Kidney (tissue), 13 donors: ENCODE measurements at regions not wholly inside any gene's neighbourhood (a gene's known extent, or its start where the extent isn't known, plus 50 kb on each side); places are given as distances from the start of the nearest gene placed in this dataset.

Experiments used
- DNase-seq, 5 donors: peaks; one replicate each; pipeline ENCODE4 v3.0.0-alpha.2; 2013 to 2020
- FAIRE-seq: peaks from 2 replicates; lab custom pipeline; 2012; peaks lifted over from hg19 to GRCh38; lab: Jason Lieb, UNC
- H3K27ac ChIP-seq, 2 donors: one replicate each; pipeline ENCODE4 v1.7.0; 2013; ENCODE audit warnings: low read depth in 2 of 2, low read length in 2 of 2, inconsistent platforms in 1 of 2
- H3K27me3 ChIP-seq: one replicate; pipeline ENCODE4 v1.7.1; 2013; ENCODE audit warnings: low read length, inconsistent platforms; ENCODE audit not compliant: control insufficient read depth, insufficient read depth
- H3K36me3 ChIP-seq, 3 donors: one replicate each; pipeline versions ENCODE4 v1.7.0 to v1.7.1; 2013; ENCODE audit warnings: low read length in 3 of 3, control low read depth in 1 of 3, inconsistent platforms in 1 of 3; ENCODE audit not compliant: insufficient read depth in 3 of 3, control insufficient read depth in 2 of 3
- H3K4me1 ChIP-seq, 3 donors: one replicate each; pipeline versions ENCODE4 v1.7.0 to v1.7.1; 2013; ENCODE audit warnings: low read length in 3 of 3, inconsistent platforms in 1 of 3, low read depth in 1 of 3; ENCODE audit not compliant: control insufficient read depth in 2 of 3, insufficient read depth in 2 of 3
- H3K4me3 ChIP-seq, 3 donors: one replicate each; pipeline versions ENCODE4 v1.7.0 to v1.8.1; 2013; ENCODE audit warnings: low read length in 3 of 3, control low read depth in 1 of 3, inconsistent platforms in 1 of 3
- H3K9ac ChIP-seq, 3 donors: one replicate each; pipeline versions ENCODE4 v1.7.0 to v1.7.1; 2013; ENCODE audit warnings: low read length in 3 of 3, control low read depth in 1 of 3, inconsistent platforms in 1 of 3
- H3K9me3 ChIP-seq, 3 donors: one replicate each; pipeline versions ENCODE4 v1.7.0 to v1.7.1; 2013; ENCODE audit warnings: low read length in 3 of 3, control low read depth in 1 of 3, inconsistent platforms in 1 of 3; ENCODE audit not compliant: control insufficient read depth in 2 of 3, insufficient read depth in 1 of 3
- intact Hi-C: fragments of 100-400 bp; cut with DNase I; formaldehyde crosslinking; loops from one replicate; pipeline ENCODE4 v1.11.1; 2022
- TF ChIP-seq, protein P1 (sequence below): IDR thresholded peaks from 3 replicates; pipeline ENCODE4 v1.5.1; 2012; ENCODE audit warnings: mild to moderate bottlenecking, moderate library complexity, borderline replicate concordance; ENCODE audit not compliant: insufficient read depth; ENCODE audit errors: extremely low read depth
- donor health status: control.
- donor health status: control.
- donor health status: control.
- donor health status: control.
- donor health status: control.
- donor health status: DM: yes; HTN: yes; CAD: no.
- donor health status: Normal renal cell carcinoma (clear cell type).

- no peaks in the 10 kb centered on the region for H3K9me3 ChIP-seq
- TF ChIP-seq, protein P1, sequence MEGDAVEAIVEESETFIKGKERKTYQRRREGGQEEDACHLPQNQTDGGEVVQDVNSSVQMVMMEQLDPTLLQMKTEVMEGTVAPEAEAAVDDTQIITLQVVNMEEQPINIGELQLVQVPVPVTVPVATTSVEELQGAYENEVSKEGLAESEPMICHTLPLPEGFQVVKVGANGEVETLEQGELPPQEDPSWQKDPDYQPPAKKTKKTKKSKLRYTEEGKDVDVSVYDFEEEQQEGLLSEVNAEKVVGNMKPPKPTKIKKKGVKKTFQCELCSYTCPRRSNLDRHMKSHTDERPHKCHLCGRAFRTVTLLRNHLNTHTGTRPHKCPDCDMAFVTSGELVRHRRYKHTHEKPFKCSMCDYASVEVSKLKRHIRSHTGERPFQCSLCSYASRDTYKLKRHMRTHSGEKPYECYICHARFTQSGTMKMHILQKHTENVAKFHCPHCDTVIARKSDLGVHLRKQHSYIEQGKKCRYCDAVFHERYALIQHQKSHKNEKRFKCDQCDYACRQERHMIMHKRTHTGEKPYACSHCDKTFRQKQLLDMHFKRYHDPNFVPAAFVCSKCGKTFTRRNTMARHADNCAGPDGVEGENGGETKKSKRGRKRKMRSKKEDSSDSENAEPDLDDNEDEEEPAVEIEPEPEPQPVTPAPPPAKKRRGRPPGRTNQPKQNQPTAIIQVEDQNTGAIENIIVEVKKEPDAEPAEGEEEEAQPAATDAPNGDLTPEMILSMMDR = no peak
- H3K36me3 ChIP-seq = no peaks in the 10 kb centered on the region
- H3K27ac ChIP-seq = no peak overlapping the region
- no peaks in the 10 kb centered on the region for H3K4me1 ChIP-seq
- no peak overlapping the region for H3K4me3 ChIP-seq
- FAIRE-seq = no peak
- H3K9ac ChIP-seq = no peak overlapping the region
- H3K27me3 ChIP-seq = no peaks in the 10 kb centered on the region
- intact Hi-C loops = no loop called here
- DNase-seq = no peak
These were observed 350.6 kb downstream of the NDFIP2 start for GRCh38 chr13:79831556-79831955.

GRCh38 chr13:79830945-79831344 is 350.0 kb downstream of the NDFIP2 start:
- Histone ChIP-seq H3K9ac (no peak overlapping the region), H3K27me3 (no peaks in the 10 kb centered on the region), H3K4me3 (no peak overlapping the region), H3K27ac (no peak overlapping the region), H3K4me1 (no peaks in the 10 kb centered on the region), H3K36me3 (no peaks in the 10 kb centered on the region), H3K9me3 (no peaks in the 10 kb centered on the region)
- TF ChIP-seq, protein P1 = no peak
- DNase-seq = peak in 2 of 5 donors; percentile 26 to 36
- no peak for FAIRE-seq
- intact Hi-C loops = no loop called here

DNA sequence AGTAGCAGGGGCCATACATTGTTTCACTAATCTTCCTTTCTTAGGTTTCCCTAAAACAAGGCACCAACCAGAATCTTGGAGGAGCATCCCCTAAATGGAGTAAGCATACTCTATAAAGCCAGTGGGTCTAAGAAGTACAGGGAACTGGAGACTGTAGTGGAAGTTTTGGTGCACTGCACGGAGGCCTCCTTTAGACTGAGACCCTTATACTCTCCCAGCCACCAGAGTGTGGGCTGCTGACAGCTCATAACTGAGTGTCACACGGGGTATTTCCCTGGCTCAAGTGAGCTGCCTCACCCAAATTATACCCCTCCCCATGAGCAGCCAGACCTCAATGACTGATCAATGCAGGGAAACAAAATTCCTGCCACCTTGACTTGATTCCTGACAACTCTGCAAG is 349.5 kb downstream of the NDFIP2 start:
- H3K4me3 ChIP-seq = no peak overlapping the region
- FAIRE-seq = no peak
- no peaks in the 10 kb centered on the region for H3K9me3 ChIP-seq
- TF ChIP-seq, protein P1 = no peak
- no peak overlapping the region for H3K9ac ChIP-seq
- no peaks in the 10 kb centered on the region for H3K4me1 ChIP-seq
- no peak overlapping the region for H3K27ac ChIP-seq
- intact Hi-C loops = no loop called here
- H3K36me3 ChIP-seq = no peaks in the 10 kb centered on the region
- H3K27me3 ChIP-seq = no peaks in the 10 kb centered on the region
- no peak for DNase-seq

DNA sequence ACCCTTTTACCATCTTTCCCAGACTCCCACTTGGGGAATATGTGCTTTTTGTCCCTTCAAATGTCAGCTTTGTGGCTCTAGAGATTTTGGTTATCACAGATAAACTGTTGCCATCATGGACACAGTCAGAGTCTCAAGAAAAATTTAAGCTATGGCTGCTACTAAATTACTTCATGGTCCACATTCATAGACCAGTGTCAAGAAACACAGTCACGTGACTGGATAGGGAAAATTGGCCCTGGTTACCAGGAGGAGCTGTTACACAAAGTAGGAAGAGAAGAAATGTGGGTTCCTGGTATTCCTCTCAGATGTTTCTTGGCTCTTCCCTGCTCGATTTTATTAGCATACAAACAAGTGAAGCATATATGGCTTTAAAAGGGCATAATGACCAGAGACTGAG is 348.9 kb downstream of the NDFIP2 start:
- DNase-seq (no peak), FAIRE-seq (no peak)
- H3K36me3 ChIP-seq = no peaks in the 10 kb centered on the region
- no peaks in the 10 kb centered on the region for H3K4me1 ChIP-seq
- no peaks in the 10 kb centered on the region for H3K9me3 ChIP-seq
- intact Hi-C loops = no loop called here
- no peak overlapping the region for H3K4me3 ChIP-seq
- TF ChIP-seq, protein P1 = no peak
- no peaks in the 10 kb centered on the region for H3K27me3 ChIP-seq
- H3K9ac ChIP-seq = no peak overlapping the region
- H3K27ac ChIP-seq = no peak overlapping the region
